ENCODE measurements at regions not wholly inside any gene's neighbourhood (a gene's known extent, or its start where the extent isn't known, plus 50 kb on each side); places are given as distances from the start of the nearest gene placed in this dataset.

GRCh38 chr7:108813251-108814014 lies 243.8 kb downstream of the DNAJB9 start:
- DNase-seq (ENCODE audit: low spot score): peak; percentile 14

- no peak for DNase-seq (ENCODE audit: low spot score)
Observed at GRCh38 chr7:108815815-108816214, 246.1 kb downstream of the DNAJB9 start.

GRCh38 chr7:108818742-108819141 lies 249.1 kb downstream of the DNAJB9 start:
- no peak for DNase-seq (ENCODE audit: low spot score)

GRCh38 chr7:108824840-108825580 lies 255.3 kb downstream of the DNAJB9 start:
- no peak for DNase-seq (ENCODE audit: low spot score)

GRCh38 chr7:108825581-108825909 lies 255.9 kb downstream of the DNAJB9 start:
- DNase-seq (ENCODE audit: low spot score): no peak

- DNase-seq (ENCODE audit: low spot score): no peak
Observed at GRCh38 chr7:108836256-108836655, 266.6 kb downstream of the DNAJB9 start.

GRCh38 chr7:108838198-108838597 lies 268.5 kb downstream of the DNAJB9 start:
- DNase-seq (ENCODE audit: low spot score): no peak

GRCh38 chr7:108839076-108839475 lies 269.4 kb downstream of the DNAJB9 start:
- no peak for DNase-seq (ENCODE audit: low spot score)

GRCh38 chr7:108845951-108846350 lies 276.3 kb downstream of the DNAJB9 start:
- no peak for DNase-seq (ENCODE audit: low spot score)

GRCh38 chr7:108846471-108846870 lies 276.8 kb downstream of the DNAJB9 start:
- no peak for DNase-seq (ENCODE audit: low spot score)

GRCh38 chr7:108848486-108848885 lies 278.8 kb downstream of the DNAJB9 start:
- no peak for DNase-seq (ENCODE audit: low spot score)

- DNase-seq (ENCODE audit: low spot score): no peak
Observed at GRCh38 chr7:108860615-108861014, 290.9 kb downstream of the DNAJB9 start.

GRCh38 chr7:108861071-108861470 lies 291.4 kb downstream of the DNAJB9 start:
- no peak for DNase-seq (ENCODE audit: low spot score)

GRCh38 chr7:108863227-108863848 lies 293.7 kb downstream of the DNAJB9 start:
- DNase-seq (ENCODE audit: low spot score): no peak

- DNase-seq (ENCODE audit: low spot score): no peak
Observed at GRCh38 chr7:108869070-108869469, 299.4 kb downstream of the DNAJB9 start.

GRCh38 chr7:108875139-108875538 lies 305.5 kb downstream of the DNAJB9 start:
- peak; percentile 54 for DNase-seq (ENCODE audit: low spot score)

- no peak for DNase-seq (ENCODE audit: low spot score)
Observed at GRCh38 chr7:108890862-108891261, 321.2 kb downstream of the DNAJB9 start.

- no peak for DNase-seq (ENCODE audit: low spot score)
Observed at GRCh38 chr7:108908456-108908855, 338.8 kb downstream of the DNAJB9 start.

- no peak for DNase-seq (ENCODE audit: low spot score)
Observed at GRCh38 chr7:108911016-108911415, 341.3 kb downstream of the DNAJB9 start.

- no peak for DNase-seq (ENCODE audit: low spot score)
Observed at GRCh38 chr7:108920490-108920889, 350.8 kb downstream of the DNAJB9 start.

- peak; percentile 25 for DNase-seq (ENCODE audit: low spot score)
Observed at GRCh38 chr7:108943048-108943447, 373.4 kb downstream of the DNAJB9 start.

- DNase-seq (ENCODE audit: low spot score): no peak
Observed at GRCh38 chr7:108947526-108947925, 377.9 kb downstream of the DNAJB9 start.

GRCh38 chr7:108972004-108972403 lies 402.3 kb downstream of the DNAJB9 start:
- no peak for DNase-seq (ENCODE audit: low spot score)
